Liver (tissue), 3 donors: ENCODE measurements at regions not wholly inside any gene's neighbourhood (a gene's known extent, or its start where the extent isn't known, plus 50 kb on each side); places are given as distances from the start of the nearest gene placed in this dataset.

Experiments
- JUND ChIP-seq, 2 donors: IDR thresholded peaks; 2 replicates each; pipeline ENCODE4 v1.6.1; 2016; ENCODE audit warnings: antibody characterized with exemption in 2 of 2
- SP1 ChIP-seq: IDR thresholded peaks from 2 replicates; pipeline ENCODE4 v1.6.1; 2018; ENCODE audit warnings: antibody characterized with exemption, mild to moderate bottlenecking
- TF ChIP-seq, protein P1 (sequence below): IDR thresholded peaks from 2 replicates; pipeline ENCODE4 v1.6.1; 2016; ENCODE audit warnings: antibody characterized with exemption
- TF ChIP-seq, protein P2 (sequence below): fragments of 150-350 bp; IDR thresholded peaks from 2 replicates; pipeline ENCODE4 v1.5.1; 2017; ENCODE audit warnings: improper control_type of control experiment, low read depth, low read length; ENCODE audit not compliant: missing input control
- donor health status: healthy.
- donor health status: healthy.

DNA sequence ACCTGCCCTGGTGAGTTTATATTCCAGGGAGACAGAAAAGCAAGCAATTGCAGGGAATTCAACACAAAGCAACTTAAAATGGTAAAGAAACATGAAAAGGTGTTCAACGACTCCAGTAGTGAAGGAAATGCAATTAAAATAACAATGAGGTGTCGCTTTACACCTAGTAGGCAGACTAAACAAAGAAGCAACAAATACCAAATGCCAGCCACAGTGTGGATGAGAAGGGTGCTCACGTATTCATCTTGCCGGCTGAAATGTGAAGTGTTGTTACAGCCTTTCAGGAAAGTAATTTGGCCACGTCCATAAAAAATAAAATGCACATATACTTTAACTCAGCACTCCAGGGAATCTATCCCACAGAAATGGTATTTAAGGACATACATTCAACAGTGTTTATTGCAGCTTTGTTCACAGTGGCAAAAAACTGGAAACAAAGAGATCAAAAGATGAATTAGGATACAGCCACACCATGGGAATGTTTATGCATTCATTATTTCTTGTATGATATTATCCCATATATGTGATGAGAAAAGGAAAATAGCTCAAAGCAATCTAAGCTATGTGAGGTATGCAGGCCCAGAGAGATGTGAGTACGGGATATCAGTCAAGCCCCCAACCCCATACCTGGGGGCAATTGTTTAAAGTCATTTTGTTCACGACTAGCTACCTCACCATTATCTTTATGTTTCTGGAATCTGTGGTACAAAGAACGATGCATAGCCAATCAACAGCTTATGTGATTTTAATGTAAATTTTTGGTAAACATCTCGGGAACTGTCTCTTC lies 266.0 kb upstream of the SOX4 start:
- TF ChIP-seq, protein P1, sequence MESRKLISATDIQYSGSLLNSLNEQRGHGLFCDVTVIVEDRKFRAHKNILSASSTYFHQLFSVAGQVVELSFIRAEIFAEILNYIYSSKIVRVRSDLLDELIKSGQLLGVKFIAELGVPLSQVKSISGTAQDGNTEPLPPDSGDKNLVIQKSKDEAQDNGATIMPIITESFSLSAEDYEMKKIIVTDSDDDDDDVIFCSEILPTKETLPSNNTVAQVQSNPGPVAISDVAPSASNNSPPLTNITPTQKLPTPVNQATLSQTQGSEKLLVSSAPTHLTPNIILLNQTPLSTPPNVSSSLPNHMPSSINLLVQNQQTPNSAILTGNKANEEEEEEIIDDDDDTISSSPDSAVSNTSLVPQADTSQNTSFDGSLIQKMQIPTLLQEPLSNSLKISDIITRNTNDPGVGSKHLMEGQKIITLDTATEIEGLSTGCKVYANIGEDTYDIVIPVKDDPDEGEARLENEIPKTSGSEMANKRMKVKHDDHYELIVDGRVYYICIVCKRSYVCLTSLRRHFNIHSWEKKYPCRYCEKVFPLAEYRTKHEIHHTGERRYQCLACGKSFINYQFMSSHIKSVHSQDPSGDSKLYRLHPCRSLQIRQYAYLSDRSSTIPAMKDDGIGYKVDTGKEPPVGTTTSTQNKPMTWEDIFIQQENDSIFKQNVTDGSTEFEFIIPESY = no peak
- TF ChIP-seq, protein P2, sequence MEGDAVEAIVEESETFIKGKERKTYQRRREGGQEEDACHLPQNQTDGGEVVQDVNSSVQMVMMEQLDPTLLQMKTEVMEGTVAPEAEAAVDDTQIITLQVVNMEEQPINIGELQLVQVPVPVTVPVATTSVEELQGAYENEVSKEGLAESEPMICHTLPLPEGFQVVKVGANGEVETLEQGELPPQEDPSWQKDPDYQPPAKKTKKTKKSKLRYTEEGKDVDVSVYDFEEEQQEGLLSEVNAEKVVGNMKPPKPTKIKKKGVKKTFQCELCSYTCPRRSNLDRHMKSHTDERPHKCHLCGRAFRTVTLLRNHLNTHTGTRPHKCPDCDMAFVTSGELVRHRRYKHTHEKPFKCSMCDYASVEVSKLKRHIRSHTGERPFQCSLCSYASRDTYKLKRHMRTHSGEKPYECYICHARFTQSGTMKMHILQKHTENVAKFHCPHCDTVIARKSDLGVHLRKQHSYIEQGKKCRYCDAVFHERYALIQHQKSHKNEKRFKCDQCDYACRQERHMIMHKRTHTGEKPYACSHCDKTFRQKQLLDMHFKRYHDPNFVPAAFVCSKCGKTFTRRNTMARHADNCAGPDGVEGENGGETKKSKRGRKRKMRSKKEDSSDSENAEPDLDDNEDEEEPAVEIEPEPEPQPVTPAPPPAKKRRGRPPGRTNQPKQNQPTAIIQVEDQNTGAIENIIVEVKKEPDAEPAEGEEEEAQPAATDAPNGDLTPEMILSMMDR = no peak
- TF ChIP-seq SP1 = no peak
- no peak for TF ChIP-seq JUND (IDR thresholded peaks at IDR 0.05)
